IMR-90 (cell line): ENCODE measurements at regions not wholly inside any gene's neighbourhood (a gene's known extent, or its start where the extent isn't known, plus 50 kb on each side); places are given as distances from the start of the nearest gene placed in this dataset.

Source experiments
- BHLHE40 ChIP-seq: fragments of 150-350 bp; IDR thresholded peaks from 2 replicates; pipeline ENCODE4 v1.6.1; 2016; ENCODE audit warnings: mild to moderate bottlenecking, low read depth, low read length
- CEBPB ChIP-seq: IDR thresholded peaks from 2 replicates; pipeline ENCODE4 v1.6.1; 2012; ENCODE audit warnings: low read depth, low read length, improper control_type of control experiment
- CTCF ChIP-seq: conservative IDR thresholded peaks from 2 replicates; pipeline ENCODE4 v1.5.1; 2012; ENCODE audit warnings: mild to moderate bottlenecking, low read depth, low read length, improper control_type of control experiment
- ELK1 ChIP-seq: fragments of 150-350 bp; IDR thresholded peaks from 2 replicates; pipeline ENCODE4 v1.6.1; 2016; ENCODE audit warnings: low read depth, mild to moderate bottlenecking, low read length, moderate library complexity, borderline replicate concordance
- FOS ChIP-seq: fragments of 150-350 bp; IDR thresholded peaks from 2 replicates; pipeline ENCODE4 v1.6.1; 2016; ENCODE audit warnings: low read depth, low read length
- NFE2L2 ChIP-seq: fragments of 150-350 bp; IDR thresholded peaks from 2 replicates; pipeline ENCODE4 v1.6.1; 2016; ENCODE audit warnings: low read depth, mild to moderate bottlenecking, low read length
- POLR2A ChIP-seq: IDR thresholded peaks from 2 replicates; pipeline ENCODE4 v1.6.1; 2012; ENCODE audit warnings: mild to moderate bottlenecking, low read depth, low read length
- RAD21 ChIP-seq: IDR thresholded peaks from 2 replicates; pipeline ENCODE4 v1.6.1; 2012; ENCODE audit warnings: low read length, improper control_type of control experiment
- RFX5 ChIP-seq: IDR thresholded peaks from 2 replicates; pipeline ENCODE4 v1.8.0; 2012; ENCODE audit warnings: low read depth, mild to moderate bottlenecking, low read length, moderate library complexity
- USF2 ChIP-seq: fragments of 150-350 bp; IDR thresholded peaks from 2 replicates; pipeline ENCODE4 v1.6.1; 2017; ENCODE audit warnings: mild to moderate bottlenecking, antibody characterized with exemption, low read length, low read depth

GRCh38 chr12:81944886-81945285 is 185.7 kb upstream of the PPFIA2 start:
- TF ChIP-seq CTCF: no peak
- TF ChIP-seq CEBPB: no peak
- no peak for TF ChIP-seq POLR2A
- TF ChIP-seq ELK1: no peak
- no peak for TF ChIP-seq FOS
- TF ChIP-seq NFE2L2: no peak
- TF ChIP-seq RAD21: no peak
- TF ChIP-seq BHLHE40: no peak
- no peak for TF ChIP-seq USF2
- TF ChIP-seq RFX5: no peak
